ENCODE measurements at regions not wholly inside any gene's neighbourhood (a gene's known extent, or its start where the extent isn't known, plus 50 kb on each side); places are given as distances from the start of the nearest gene placed in this dataset.

GRCh38 chr14:51501746-51502145 lies 150.0 kb upstream of the FRMD6 start:
- Histone ChIP-seq H3K4me3 (replicated peaks in 1 of 3; ENCODE audit: insufficient read depth in 1 of 3, low read depth in 1 of 3, low read length in 3 of 3) (no peak overlapping the region), H3K9me3 (replicated peaks; ENCODE audit: control insufficient read depth, insufficient read depth, low read length) (no peaks in the 10 kb centered on the region), H3K27ac (ENCODE audit: insufficient read depth, low read depth, low read length) (no peak overlapping the region), H4K20me1 (replicated peaks; ENCODE audit: control insufficient read depth, extremely low read depth, insufficient read depth, low read length) (no peaks in the 10 kb centered on the region), H2AFZ (ENCODE audit: low read depth, low read length) (no peak overlapping the region), H3K9me1 (replicated peaks; ENCODE audit: control insufficient read depth, extremely low read depth, insufficient read depth, low read length) (no peaks in the 10 kb centered on the region), H3K9ac (replicated peaks; ENCODE audit: extremely low read depth, insufficient read depth, low read length) (no peak overlapping the region), H3K36me3 (ENCODE audit: control insufficient read depth in 2 of 2, extremely low read depth in 1 of 2, insufficient read depth in 2 of 2, low read length in 2 of 2) (no peaks in the 10 kb centered on the region), H3K4me1 (ENCODE audit: control insufficient read depth, extremely low read depth, insufficient read depth, low read length) (peaks cover 6% of the 10 kb centered on the region), H3K27me3 (ENCODE audit: control insufficient read depth in 2 of 2, insufficient read depth in 2 of 2, low read length in 2 of 2) (no peaks in the 10 kb centered on the region), H3K4me2 (ENCODE audit: insufficient read depth, low read length) (no peak overlapping the region), H3K79me2 (ENCODE audit: control insufficient read depth, insufficient read depth, low read length) (no peaks in the 10 kb centered on the region)
- no peak for TF ChIP-seq EZH2 (IDR thresholded peaks at IDR 0.05; ENCODE audit: borderline replicate concordance, low read depth, low read length, severe bottlenecking)
- no peak for TF ChIP-seq MYC (IDR thresholded peaks at IDR 0.05; ENCODE audit: low read depth, low read length)
- no peak for TF ChIP-seq FOS (IDR thresholded peaks at IDR 0.05; ENCODE audit: borderline replicate concordance, insufficient read depth, low read length)
- TF ChIP-seq CTCF (IDR thresholded peaks at IDR 0.05; ENCODE audit: extremely low read depth in 1 of 2, insufficient read depth in 1 of 2, low read depth in 1 of 2, low read length in 2 of 2): no peak
- no peak for TF ChIP-seq GATA2 (IDR thresholded peaks at IDR 0.05; ENCODE audit: insufficient read depth, insufficient read length, low read depth, low read length)
- intact Hi-C loops (cut with micrococcal nuclease): no loop called here
- BruUV-seq (replicated peaks): no TSS peak
- FAIRE-seq (no peak), DNase-seq (ENCODE audit: low read depth, low spot score) (no peak)
- dilution Hi-C loops (cut with MboI; ENCODE audit: extremely low pct_ligation_motif_present, low sequenced_read_pairs): no loop called here
- ChIA-PET CTCF (interaction anchor here (1.1 kb wide), 1 partner anchor 10 kb away, joined by 3 read pairs; no protein-coding TSS in a partner anchor), POLR2A (no interaction called here)

GRCh38 chr14:51504669-51505068 lies 147.0 kb upstream of the FRMD6 start:
- no peak for TF ChIP-seq MAX (IDR thresholded peaks at IDR 0.05; ENCODE audit: insufficient read depth, insufficient read length)
- TF ChIP-seq MYC (IDR thresholded peaks at IDR 0.05; ENCODE audit: low read depth, low read length): no peak
- no peak for TF ChIP-seq CTCF (IDR thresholded peaks at IDR 0.05; ENCODE audit: extremely low read depth in 1 of 2, insufficient read depth in 1 of 2, low read depth in 1 of 2, low read length in 2 of 2)
- TF ChIP-seq EZH2 (IDR thresholded peaks at IDR 0.05; ENCODE audit: borderline replicate concordance, low read depth, low read length, severe bottlenecking): no peak
- TF ChIP-seq FOS (IDR thresholded peaks at IDR 0.05; ENCODE audit: borderline replicate concordance, insufficient read depth, low read length): no peak
- no peak for TF ChIP-seq POLR2A (IDR thresholded peaks at IDR 0.05; ENCODE audit: low read depth, low read length)
- TF ChIP-seq POLR2AphosphoS5 (IDR thresholded peaks at IDR 0.05; ENCODE audit: insufficient read depth, low read depth, low read length): no peak
- no peak for TF ChIP-seq JUN (IDR thresholded peaks at IDR 0.05; ENCODE audit: borderline replicate concordance, insufficient read depth, insufficient read length, low read depth)
- no peak for TF ChIP-seq GATA2 (IDR thresholded peaks at IDR 0.05; ENCODE audit: insufficient read depth, insufficient read length, low read depth, low read length)
- Histone ChIP-seq H3K27me3 (ENCODE audit: control insufficient read depth in 2 of 2, insufficient read depth in 2 of 2, low read length in 2 of 2) (no peaks in the 10 kb centered on the region), H2AFZ (ENCODE audit: low read depth, low read length) (no peak overlapping the region), H3K9ac (replicated peaks; ENCODE audit: extremely low read depth, insufficient read depth, low read length) (no peak overlapping the region), H3K27ac (ENCODE audit: insufficient read depth, low read depth, low read length) (no peak overlapping the region), H3K9me1 (replicated peaks; ENCODE audit: control insufficient read depth, extremely low read depth, insufficient read depth, low read length) (no peaks in the 10 kb centered on the region), H3K4me2 (ENCODE audit: insufficient read depth, low read length) (no peak overlapping the region), H3K4me3 (replicated peaks in 1 of 3; ENCODE audit: insufficient read depth in 1 of 3, low read depth in 1 of 3, low read length in 3 of 3) (no peak overlapping the region), H3K79me2 (ENCODE audit: control insufficient read depth, insufficient read depth, low read length) (no peaks in the 10 kb centered on the region), H4K20me1 (replicated peaks; ENCODE audit: control insufficient read depth, extremely low read depth, insufficient read depth, low read length) (no peaks in the 10 kb centered on the region), H3K36me3 (ENCODE audit: control insufficient read depth in 2 of 2, extremely low read depth in 1 of 2, insufficient read depth in 2 of 2, low read length in 2 of 2) (no peaks in the 10 kb centered on the region), H3K9me3 (replicated peaks; ENCODE audit: control insufficient read depth, insufficient read depth, low read length) (no peaks in the 10 kb centered on the region), H3K4me1 (ENCODE audit: control insufficient read depth, extremely low read depth, insufficient read depth, low read length) (peaks cover 10% of the 10 kb centered on the region)
- dilution Hi-C loops (cut with MboI; ENCODE audit: extremely low pct_ligation_motif_present, low sequenced_read_pairs) (no loop called here), intact Hi-C loops (cut with micrococcal nuclease) (no loop called here)
- ChIA-PET CTCF (interaction anchor here (1.1 kb wide), 1 partner anchor 11 kb away, joined by 3 read pairs; no protein-coding TSS in a partner anchor), POLR2A (interaction anchor here (0.7 kb wide), 1 partner anchor 147 kb away, joined by 8 read pairs; the partner anchor contains the start of gene FRMD6)
- no TSS peak for BruUV-seq (replicated peaks)
- no peak for DNase-seq (ENCODE audit: low read depth, low spot score)
- FAIRE-seq: no peak

Measured in endothelial cell of umbilical vein (primary cell).